Mesothelial cell of epicardium (in vitro differentiated cells): ENCODE measurements at regions not wholly inside any gene's neighbourhood (a gene's known extent, or its start where the extent isn't known, plus 50 kb on each side); places are given as distances from the start of the nearest gene placed in this dataset.

Source experiments
- DNase-seq, 2 experiments: peaks; one replicate each; pipeline ENCODE4 v3.0.0; 2021; ENCODE audit warnings: low spot score in 2 of 2; ENCODE audit not compliant: unreplicated experiment in 2 of 2
- H3K27ac Mint-ChIP-seq: 2 replicates; pipeline ENCODE4 v1.8.0; 2021; ENCODE audit warnings: mixed read lengths
- H3K27me3 Mint-ChIP-seq: 2 replicates; pipeline ENCODE4 v1.8.0; 2021; ENCODE audit warnings: low read depth, mixed read lengths
- H3K36me3 Mint-ChIP-seq: 2 replicates; pipeline ENCODE4 v1.8.0; 2021; ENCODE audit warnings: mixed read lengths
- H3K4me1 Mint-ChIP-seq: 2 replicates; pipeline ENCODE4 v1.8.0; 2021; ENCODE audit warnings: mixed read lengths
- H3K4me3 Mint-ChIP-seq: 2 replicates; pipeline ENCODE4 v1.8.0; 2021; ENCODE audit warnings: mild to moderate bottlenecking, moderate library complexity, mixed read lengths
- H3K9me3 Mint-ChIP-seq: 2 replicates; pipeline ENCODE4 v1.8.0; 2021; ENCODE audit warnings: mixed read lengths
- TF ChIP-seq, protein P1 (sequence below): fragments of 200-600 bp; sonication (generic); IDR thresholded peaks from one replicate; pipeline ENCODE4 v1.5.0; 2021; ENCODE audit warnings: antibody characterized with exemption; ENCODE audit not compliant: unreplicated experiment

GRCh38 chr1:57752843-57753242, 329.0 kb upstream of the DAB1 start:
- Mint-ChIP-seq H3K27me3 (peaks cover 8% of the 10 kb centered on the region), H3K4me1 (peaks cover 3% of the 10 kb centered on the region), H3K36me3 (no peaks in the 10 kb centered on the region), H3K9me3 (no peaks in the 10 kb centered on the region), H3K4me3 (no peak overlapping the region), H3K27ac (no peak overlapping the region)
- no peak for DNase-seq
- TF ChIP-seq, protein P1, sequence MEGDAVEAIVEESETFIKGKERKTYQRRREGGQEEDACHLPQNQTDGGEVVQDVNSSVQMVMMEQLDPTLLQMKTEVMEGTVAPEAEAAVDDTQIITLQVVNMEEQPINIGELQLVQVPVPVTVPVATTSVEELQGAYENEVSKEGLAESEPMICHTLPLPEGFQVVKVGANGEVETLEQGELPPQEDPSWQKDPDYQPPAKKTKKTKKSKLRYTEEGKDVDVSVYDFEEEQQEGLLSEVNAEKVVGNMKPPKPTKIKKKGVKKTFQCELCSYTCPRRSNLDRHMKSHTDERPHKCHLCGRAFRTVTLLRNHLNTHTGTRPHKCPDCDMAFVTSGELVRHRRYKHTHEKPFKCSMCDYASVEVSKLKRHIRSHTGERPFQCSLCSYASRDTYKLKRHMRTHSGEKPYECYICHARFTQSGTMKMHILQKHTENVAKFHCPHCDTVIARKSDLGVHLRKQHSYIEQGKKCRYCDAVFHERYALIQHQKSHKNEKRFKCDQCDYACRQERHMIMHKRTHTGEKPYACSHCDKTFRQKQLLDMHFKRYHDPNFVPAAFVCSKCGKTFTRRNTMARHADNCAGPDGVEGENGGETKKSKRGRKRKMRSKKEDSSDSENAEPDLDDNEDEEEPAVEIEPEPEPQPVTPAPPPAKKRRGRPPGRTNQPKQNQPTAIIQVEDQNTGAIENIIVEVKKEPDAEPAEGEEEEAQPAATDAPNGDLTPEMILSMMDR: no peak

DNA sequence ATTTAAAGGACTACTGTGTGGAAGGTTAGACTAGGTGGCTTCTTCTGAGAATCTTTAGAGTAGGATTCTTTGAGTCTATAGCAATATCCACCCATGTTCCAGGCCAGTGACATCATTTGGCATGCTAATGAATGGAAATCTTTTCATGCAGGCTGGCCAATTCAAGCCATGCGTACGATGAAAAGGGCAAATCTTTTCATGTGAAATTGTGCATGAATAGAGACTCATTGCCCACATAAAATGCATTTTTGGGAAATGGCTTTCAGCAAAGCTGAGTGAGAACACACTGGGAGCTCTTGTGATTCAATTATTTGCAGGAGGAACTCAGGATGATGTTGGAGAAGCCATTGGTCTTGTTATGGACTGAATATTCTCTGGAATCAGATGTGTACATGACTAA, 324.9 kb upstream of the DAB1 start:
- no peak for DNase-seq
- peaks cover 18% of the 10 kb centered on the region for H3K27me3 Mint-ChIP-seq
- no peaks in the 10 kb centered on the region for H3K4me1 Mint-ChIP-seq
- H3K4me3 Mint-ChIP-seq: no peak overlapping the region
- no peaks in the 10 kb centered on the region for H3K36me3 Mint-ChIP-seq
- no peaks in the 10 kb centered on the region for H3K9me3 Mint-ChIP-seq
- TF ChIP-seq, protein P1: no peak
- H3K27ac Mint-ChIP-seq: no peak overlapping the region

- no peaks in the 10 kb centered on the region for H3K36me3 Mint-ChIP-seq
- TF ChIP-seq, protein P1: no peak
- no peak overlapping the region for H3K4me3 Mint-ChIP-seq
- peaks cover 18% of the 10 kb centered on the region for H3K27me3 Mint-ChIP-seq
- no peak overlapping the region for H3K27ac Mint-ChIP-seq
- no peak for DNase-seq
- no peaks in the 10 kb centered on the region for H3K4me1 Mint-ChIP-seq
- H3K9me3 Mint-ChIP-seq: no peaks in the 10 kb centered on the region
Measured at GRCh38 chr1:57747818-57748217, 324.0 kb upstream of the DAB1 start.

DNA sequence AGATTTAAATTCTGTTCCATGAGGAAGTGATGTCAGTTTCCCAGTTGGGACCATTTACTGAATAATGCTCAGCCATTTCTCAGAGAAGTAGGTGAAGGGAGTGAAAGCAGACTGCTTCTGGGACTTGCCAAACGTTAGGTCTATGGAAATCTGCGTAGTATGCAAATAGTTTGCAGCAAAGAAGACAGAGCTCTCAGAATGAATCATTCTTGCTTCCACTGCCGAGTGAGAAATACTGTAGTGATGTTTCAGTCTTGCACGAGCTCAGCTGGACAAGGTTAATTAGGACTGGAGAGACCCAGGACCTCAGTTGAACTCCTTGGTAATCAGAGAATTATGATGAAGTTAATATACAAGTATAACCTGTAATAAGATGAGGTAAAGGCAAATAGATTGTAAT, 317.7 kb upstream of the DAB1 start:
- H3K36me3 Mint-ChIP-seq: no peaks in the 10 kb centered on the region
- no peaks in the 10 kb centered on the region for H3K9me3 Mint-ChIP-seq
- H3K4me3 Mint-ChIP-seq: no peak overlapping the region
- no peak overlapping the region for H3K27ac Mint-ChIP-seq
- no peaks in the 10 kb centered on the region for H3K4me1 Mint-ChIP-seq
- no peak for DNase-seq
- peaks cover 19% of the 10 kb centered on the region for H3K27me3 Mint-ChIP-seq
- TF ChIP-seq, protein P1: no peak

DNA sequence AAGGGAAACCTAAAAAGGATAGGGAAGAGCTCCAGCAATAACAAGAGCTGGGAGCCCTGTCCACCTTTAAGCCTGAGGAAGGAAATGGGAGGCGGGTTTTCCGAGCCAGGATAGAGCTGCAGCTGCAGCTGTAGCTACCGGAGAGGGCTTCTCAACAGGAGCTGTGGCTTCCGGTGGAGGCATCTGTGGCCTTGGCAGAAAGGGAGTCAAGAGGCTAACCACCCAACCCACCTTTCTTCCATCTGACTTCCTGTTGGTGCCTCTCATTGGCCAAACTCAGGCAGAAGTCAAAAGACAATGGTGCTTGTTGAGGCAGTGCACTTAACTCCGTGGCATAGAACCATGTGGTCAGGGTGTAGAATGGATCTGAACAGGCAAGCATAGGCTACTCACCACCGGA, 313.1 kb upstream of the DAB1 start:
- TF ChIP-seq, protein P1: no peak
- no peak for DNase-seq
- Mint-ChIP-seq H3K9me3 (no peaks in the 10 kb centered on the region), H3K27ac (no peak overlapping the region), H3K27me3 (peaks cover 40% of the 10 kb centered on the region), H3K4me1 (no peaks in the 10 kb centered on the region), H3K36me3 (no peaks in the 10 kb centered on the region), H3K4me3 (no peak overlapping the region)

DNA sequence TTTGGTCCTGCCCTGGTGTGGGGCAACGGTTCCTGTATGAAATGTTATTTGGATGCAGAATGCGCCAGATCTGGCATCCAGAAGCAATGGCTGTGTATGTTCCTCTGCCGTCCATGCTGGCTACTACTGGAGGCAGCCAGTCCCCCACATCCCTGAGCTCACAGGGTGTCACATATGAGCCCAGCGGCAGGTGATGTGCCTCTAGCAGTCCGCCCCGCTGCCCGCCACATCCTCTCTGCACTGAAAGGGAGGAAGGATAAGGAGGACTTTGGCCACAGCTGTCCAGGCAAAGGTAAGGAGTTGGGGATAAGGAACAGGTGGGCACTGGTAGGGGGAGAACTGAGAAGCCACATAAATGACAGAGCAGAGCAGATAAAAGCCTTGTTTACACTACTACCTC, 305.3 kb upstream of the DAB1 start:
- H3K36me3 Mint-ChIP-seq: no peaks in the 10 kb centered on the region
- no peak for DNase-seq
- H3K4me3 Mint-ChIP-seq: no peak overlapping the region
- H3K27ac Mint-ChIP-seq: no peak overlapping the region
- H3K27me3 Mint-ChIP-seq: peaks cover 17% of the 10 kb centered on the region
- no peaks in the 10 kb centered on the region for H3K4me1 Mint-ChIP-seq
- H3K9me3 Mint-ChIP-seq: no peaks in the 10 kb centered on the region
- TF ChIP-seq, protein P1: no peak
